ENCODE measurements at regions not wholly inside any gene's neighbourhood (a gene's known extent, or its start where the extent isn't known, plus 50 kb on each side); places are given as distances from the start of the nearest gene placed in this dataset.

DNA sequence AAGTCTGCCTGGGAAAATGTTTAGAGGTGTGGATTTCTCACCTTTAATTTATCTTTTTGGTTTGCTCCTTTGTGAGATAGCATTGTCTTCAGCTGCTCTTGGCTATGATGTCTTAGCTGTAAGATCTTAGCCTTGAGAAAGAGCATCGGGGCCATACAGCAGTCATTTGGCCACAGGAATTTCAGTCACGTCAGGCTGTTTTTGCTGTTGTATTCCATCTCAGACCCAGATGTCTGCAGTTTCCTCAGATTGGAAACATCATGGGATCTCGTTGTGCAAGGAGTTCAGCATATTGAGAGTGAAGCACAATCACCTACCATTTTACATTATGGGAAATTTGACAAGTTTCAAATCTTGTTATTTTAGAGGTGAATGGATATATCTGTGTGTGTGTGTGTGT is 89.3 kb upstream of the C1QTNF9B start:
- TF ChIP-seq CTCF (IDR thresholded peaks at IDR 0.05) = no peak
- no peak for TF ChIP-seq POLR2A (IDR thresholded peaks at IDR 0.05; ENCODE audit: low read depth)

Measured in esophagus muscularis mucosa (tissue), 3 donors.